ENCODE measurements at regions not wholly inside any gene's neighbourhood (a gene's known extent, or its start where the extent isn't known, plus 50 kb on each side); places are given as distances from the start of the nearest gene placed in this dataset.

DNA sequence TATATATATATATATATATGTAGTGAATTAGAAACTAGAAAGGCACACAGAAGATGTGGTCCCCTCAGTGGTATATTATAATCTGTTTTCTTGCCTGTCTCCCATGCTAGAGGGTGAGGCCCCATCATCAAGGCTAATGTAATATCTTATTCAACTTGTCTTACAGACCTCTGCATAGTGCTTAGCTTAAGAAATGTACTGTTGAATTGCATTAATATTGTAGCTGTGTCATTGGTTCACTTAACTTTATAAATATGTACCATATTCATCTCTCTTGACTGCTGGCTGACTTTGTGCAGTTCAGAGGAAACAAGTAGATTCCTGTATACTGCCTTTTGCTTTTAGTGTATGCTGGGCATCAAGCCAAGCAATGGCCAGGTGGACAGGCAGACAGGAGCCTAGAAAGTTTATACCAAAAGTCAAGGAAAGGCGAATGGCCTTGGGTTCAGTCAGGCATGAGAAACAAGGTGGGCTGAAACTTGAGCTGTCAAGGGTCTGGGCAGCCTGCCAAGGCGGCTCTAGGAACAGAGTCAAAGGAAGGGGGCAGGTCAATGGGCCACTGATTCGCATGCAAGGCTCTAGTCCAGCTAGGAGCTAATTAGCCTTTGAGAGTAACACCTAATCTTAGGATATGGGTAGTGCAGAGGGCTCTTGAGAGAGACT lies 78.8 kb upstream of the LEF1 start:
- TF ChIP-seq, protein P1, sequence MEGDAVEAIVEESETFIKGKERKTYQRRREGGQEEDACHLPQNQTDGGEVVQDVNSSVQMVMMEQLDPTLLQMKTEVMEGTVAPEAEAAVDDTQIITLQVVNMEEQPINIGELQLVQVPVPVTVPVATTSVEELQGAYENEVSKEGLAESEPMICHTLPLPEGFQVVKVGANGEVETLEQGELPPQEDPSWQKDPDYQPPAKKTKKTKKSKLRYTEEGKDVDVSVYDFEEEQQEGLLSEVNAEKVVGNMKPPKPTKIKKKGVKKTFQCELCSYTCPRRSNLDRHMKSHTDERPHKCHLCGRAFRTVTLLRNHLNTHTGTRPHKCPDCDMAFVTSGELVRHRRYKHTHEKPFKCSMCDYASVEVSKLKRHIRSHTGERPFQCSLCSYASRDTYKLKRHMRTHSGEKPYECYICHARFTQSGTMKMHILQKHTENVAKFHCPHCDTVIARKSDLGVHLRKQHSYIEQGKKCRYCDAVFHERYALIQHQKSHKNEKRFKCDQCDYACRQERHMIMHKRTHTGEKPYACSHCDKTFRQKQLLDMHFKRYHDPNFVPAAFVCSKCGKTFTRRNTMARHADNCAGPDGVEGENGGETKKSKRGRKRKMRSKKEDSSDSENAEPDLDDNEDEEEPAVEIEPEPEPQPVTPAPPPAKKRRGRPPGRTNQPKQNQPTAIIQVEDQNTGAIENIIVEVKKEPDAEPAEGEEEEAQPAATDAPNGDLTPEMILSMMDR (IDR thresholded peaks at IDR 0.05): no peak
- TF ChIP-seq POLR2A (IDR thresholded peaks at IDR 0.05): no peak

Data from prostate gland (tissue), 2 donors.